Nephron (organoid): ENCODE measurements at regions not wholly inside any gene's neighbourhood (a gene's known extent, or its start where the extent isn't known, plus 50 kb on each side); places are given as distances from the start of the nearest gene placed in this dataset.

Experiments
- H3K27ac Mint-ChIP-seq, 3 experiments: 2 replicates each; pipeline ENCODE4 v1.8.0; 2020; ENCODE audit warnings: mixed read lengths in 3 of 3, mild to moderate bottlenecking in 2 of 3, moderate library complexity in 1 of 3
- H3K27me3 Mint-ChIP-seq: 2 replicates; pipeline ENCODE4 v1.8.0; 2021; ENCODE audit warnings: low read depth, mild to moderate bottlenecking, moderate library complexity, mixed read lengths
- H3K36me3 Mint-ChIP-seq: 2 replicates; pipeline ENCODE4 v1.8.0; 2020; ENCODE audit warnings: low read depth, mixed read lengths
- H3K4me1 Mint-ChIP-seq: 2 replicates; pipeline ENCODE4 v1.8.0; 2020; ENCODE audit warnings: mixed read lengths
- H3K4me3 Mint-ChIP-seq, 3 experiments: 2 replicates each; pipeline ENCODE4 v1.8.0; 2020; ENCODE audit warnings: mild to moderate bottlenecking in 3 of 3, mixed read lengths in 3 of 3, moderate library complexity in 2 of 3
- H3K9me3 Mint-ChIP-seq: 2 replicates; pipeline ENCODE4 v1.8.0; 2020; ENCODE audit warnings: mixed read lengths
- TF ChIP-seq, protein P1 (sequence below), 3 experiments: fragments of 200-600 bp; sonication (generic); IDR thresholded peaks; one replicate each; pipeline ENCODE4 v1.5.0; 2021; ENCODE audit warnings: antibody characterized with exemption in 3 of 3; ENCODE audit not compliant: unreplicated experiment in 3 of 3

- Mint-ChIP-seq H3K36me3 (no peaks in the 10 kb centered on the region), H3K9me3 (peaks cover 2% of the 10 kb centered on the region), H3K4me3 (no peak overlapping the region), H3K27me3 (no peaks in the 10 kb centered on the region), H3K4me1 (peaks cover 18% of the 10 kb centered on the region), H3K27ac (no peak overlapping the region)
- TF ChIP-seq, protein P1, sequence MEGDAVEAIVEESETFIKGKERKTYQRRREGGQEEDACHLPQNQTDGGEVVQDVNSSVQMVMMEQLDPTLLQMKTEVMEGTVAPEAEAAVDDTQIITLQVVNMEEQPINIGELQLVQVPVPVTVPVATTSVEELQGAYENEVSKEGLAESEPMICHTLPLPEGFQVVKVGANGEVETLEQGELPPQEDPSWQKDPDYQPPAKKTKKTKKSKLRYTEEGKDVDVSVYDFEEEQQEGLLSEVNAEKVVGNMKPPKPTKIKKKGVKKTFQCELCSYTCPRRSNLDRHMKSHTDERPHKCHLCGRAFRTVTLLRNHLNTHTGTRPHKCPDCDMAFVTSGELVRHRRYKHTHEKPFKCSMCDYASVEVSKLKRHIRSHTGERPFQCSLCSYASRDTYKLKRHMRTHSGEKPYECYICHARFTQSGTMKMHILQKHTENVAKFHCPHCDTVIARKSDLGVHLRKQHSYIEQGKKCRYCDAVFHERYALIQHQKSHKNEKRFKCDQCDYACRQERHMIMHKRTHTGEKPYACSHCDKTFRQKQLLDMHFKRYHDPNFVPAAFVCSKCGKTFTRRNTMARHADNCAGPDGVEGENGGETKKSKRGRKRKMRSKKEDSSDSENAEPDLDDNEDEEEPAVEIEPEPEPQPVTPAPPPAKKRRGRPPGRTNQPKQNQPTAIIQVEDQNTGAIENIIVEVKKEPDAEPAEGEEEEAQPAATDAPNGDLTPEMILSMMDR (IDR thresholded peaks at IDR 0.05; ENCODE audit: unreplicated experiment in 3 of 3), result no peak
Measured at GRCh38 chr7:18239212-18239611, 211.6 kb upstream of the PRPS1L1 start.

- peaks cover 5% of the 10 kb centered on the region for H3K9me3 Mint-ChIP-seq
- H3K4me1 Mint-ChIP-seq, result peaks cover 18% of the 10 kb centered on the region
- no peaks in the 10 kb centered on the region for H3K36me3 Mint-ChIP-seq
- TF ChIP-seq, protein P1 (IDR thresholded peaks at IDR 0.05; ENCODE audit: unreplicated experiment in 3 of 3), result no peak
- H3K4me3 Mint-ChIP-seq, result no peak overlapping the region
- H3K27me3 Mint-ChIP-seq, result no peaks in the 10 kb centered on the region
- no peak overlapping the region for H3K27ac Mint-ChIP-seq
Measured at GRCh38 chr7:18241543-18242231, 214.0 kb upstream of the PRPS1L1 start.

DNA sequence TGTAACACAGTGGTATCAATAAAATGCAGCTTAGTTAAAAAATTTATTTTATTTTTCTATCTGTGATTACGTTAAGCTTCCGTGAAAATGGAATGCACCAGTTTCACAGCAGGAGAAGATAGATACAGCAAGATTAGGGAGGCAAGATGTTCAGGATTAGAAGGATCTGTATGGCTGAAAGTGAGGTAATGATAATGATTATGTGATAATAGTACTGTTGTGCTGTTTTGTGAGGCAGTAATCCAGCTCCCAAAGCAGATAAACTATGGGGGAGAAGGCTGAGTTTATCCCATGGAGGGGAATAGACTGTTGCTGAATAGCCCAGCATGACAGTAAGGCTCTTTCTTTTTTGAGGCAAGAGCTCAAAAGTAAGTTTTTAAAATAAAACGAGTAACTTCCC, 216.1 kb upstream of the PRPS1L1 start:
- H3K9me3 Mint-ChIP-seq, result peaks cover 8% of the 10 kb centered on the region
- TF ChIP-seq, protein P1 (IDR thresholded peaks at IDR 0.05; ENCODE audit: unreplicated experiment in 3 of 3), result no peak
- H3K27ac Mint-ChIP-seq, result no peak overlapping the region
- peaks cover 18% of the 10 kb centered on the region for H3K4me1 Mint-ChIP-seq
- no peaks in the 10 kb centered on the region for H3K36me3 Mint-ChIP-seq
- H3K27me3 Mint-ChIP-seq, result no peaks in the 10 kb centered on the region
- no peak overlapping the region for H3K4me3 Mint-ChIP-seq

DNA sequence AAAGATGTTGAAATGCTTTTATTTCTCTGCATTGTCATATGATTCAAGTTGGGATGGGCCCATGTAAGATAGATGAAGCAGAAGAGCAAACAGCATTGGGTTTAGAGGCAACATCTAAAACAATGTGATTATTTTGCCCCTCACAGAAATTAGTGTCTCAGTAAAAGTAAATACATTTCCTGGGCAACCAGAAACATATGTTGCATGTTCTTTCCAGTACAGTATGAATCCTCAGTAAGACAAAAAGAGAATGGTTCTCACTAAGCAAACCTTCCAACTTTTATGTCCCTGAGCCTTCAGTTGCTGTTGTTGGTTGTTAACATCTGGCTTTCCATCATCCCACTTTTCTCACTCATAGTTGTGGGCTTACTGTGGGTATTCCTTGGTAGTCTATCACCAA, 222.5 kb upstream of the PRPS1L1 start:
- Mint-ChIP-seq H3K9me3 (peaks cover 22% of the 10 kb centered on the region), H3K27me3 (no peaks in the 10 kb centered on the region), H3K36me3 (no peaks in the 10 kb centered on the region), H3K4me1 (no peaks in the 10 kb centered on the region), H3K27ac (no peak overlapping the region), H3K4me3 (no peak overlapping the region)
- TF ChIP-seq, protein P1 (IDR thresholded peaks at IDR 0.05; ENCODE audit: unreplicated experiment in 3 of 3), result no peak

GRCh38 chr7:18257711-18258110, 230.1 kb upstream of the PRPS1L1 start:
- H3K36me3 Mint-ChIP-seq, result no peaks in the 10 kb centered on the region
- H3K9me3 Mint-ChIP-seq, result peaks cover 21% of the 10 kb centered on the region
- H3K27ac Mint-ChIP-seq, result peak overlapping the region in 1 of 3 experiments; percentile 26
- TF ChIP-seq, protein P1 (IDR thresholded peaks at IDR 0.05; ENCODE audit: unreplicated experiment in 3 of 3), result no peak
- H3K27me3 Mint-ChIP-seq, result no peaks in the 10 kb centered on the region
- no peak overlapping the region for H3K4me3 Mint-ChIP-seq
- peaks cover 4% of the 10 kb centered on the region for H3K4me1 Mint-ChIP-seq

DNA sequence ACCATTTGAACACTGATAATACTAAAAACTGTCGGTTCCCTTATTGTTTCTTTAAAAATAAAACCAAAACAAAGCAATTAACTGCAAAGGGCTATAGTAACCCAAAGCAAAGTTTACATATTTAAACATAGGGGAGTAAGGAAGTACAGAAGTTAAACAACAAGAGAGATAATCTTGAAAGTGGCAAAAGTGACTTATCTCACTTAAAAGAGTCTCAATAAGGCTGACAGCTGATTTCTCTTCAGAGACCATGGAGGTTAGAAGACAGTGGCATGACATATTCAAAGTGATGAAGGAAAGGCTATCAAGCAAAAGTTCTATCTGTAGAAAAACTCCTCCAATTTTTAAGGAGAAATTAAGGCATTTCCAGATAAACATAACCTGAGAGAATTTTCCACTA, 233.5 kb upstream of the HDAC9 start:
- no peak overlapping the region for H3K27ac Mint-ChIP-seq
- peaks cover 4% of the 10 kb centered on the region for H3K4me1 Mint-ChIP-seq
- H3K9me3 Mint-ChIP-seq, result peaks cover 18% of the 10 kb centered on the region

More for the DNA sequence above, 233.5 kb upstream of the HDAC9 start:
- no peaks in the 10 kb centered on the region for H3K36me3 Mint-ChIP-seq
- no peak overlapping the region for H3K4me3 Mint-ChIP-seq
- TF ChIP-seq, protein P1 (IDR thresholded peaks at IDR 0.05; ENCODE audit: unreplicated experiment in 3 of 3), result no peak
- no peaks in the 10 kb centered on the region for H3K27me3 Mint-ChIP-seq
